ENCODE measurements at regions not wholly inside any gene's neighbourhood (a gene's known extent, or its start where the extent isn't known, plus 50 kb on each side); places are given as distances from the start of the nearest gene placed in this dataset.
"Not testable (repeated sequence)": the region's sequence is repeated elsewhere in the genome, so short reads cannot be mapped to it uniquely, and the experiment has no call there.

DNA sequence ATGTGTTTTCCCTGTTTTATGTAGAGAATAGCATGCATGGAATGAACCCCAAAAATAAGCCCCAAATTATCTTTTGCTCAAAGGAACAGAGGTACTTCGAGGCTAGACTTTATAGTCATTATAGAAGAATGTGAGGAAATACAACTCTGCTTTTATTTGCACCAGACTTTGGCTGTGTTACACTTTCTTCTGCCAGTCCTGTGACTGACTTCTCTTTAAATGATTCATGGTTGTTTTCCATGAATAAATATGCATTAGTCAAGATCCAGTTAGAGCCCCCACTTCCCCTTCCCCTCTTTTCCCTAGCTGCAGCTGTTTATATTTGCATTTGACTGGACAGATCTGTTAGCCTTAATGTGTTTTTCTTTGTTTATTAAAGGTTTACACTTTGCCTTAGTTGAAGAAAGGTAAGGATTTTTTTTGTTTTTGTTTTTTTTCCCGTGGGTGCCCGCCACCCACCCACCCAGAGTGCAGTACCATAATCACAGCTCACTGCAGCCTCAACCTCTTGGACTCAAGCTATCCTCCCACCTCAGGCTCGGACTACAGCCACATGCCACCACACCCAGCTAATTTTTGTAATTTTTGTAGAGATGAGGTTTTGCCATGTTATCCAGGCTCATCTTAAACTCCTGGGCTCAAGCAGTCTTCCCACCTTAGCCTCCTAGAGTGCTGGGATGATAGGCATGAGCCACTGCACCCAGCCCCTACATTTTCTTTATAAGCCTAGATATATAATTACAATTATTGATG, 152.6 kb downstream of the CYB561 start:
- DNase-seq (ENCODE audit: low read depth), result no peak

DNA sequence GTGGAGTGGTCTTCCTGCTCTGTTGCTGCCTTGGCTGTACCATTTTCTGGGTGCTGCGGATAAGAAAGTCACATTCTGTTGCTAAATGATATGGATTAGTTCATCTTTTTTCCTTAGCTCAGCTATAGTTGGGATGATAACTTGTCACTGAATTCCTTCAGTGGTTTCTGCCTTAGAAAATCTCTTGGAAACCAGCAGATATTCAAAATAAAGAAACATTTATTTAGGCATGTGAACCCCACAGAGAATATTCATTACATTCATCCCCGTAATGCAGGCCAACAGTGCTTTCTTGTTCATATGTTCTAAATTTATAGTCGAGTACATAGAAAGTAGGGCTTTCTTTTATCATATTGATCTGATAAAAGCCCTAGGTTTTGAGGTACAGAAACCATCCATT, 151.3 kb downstream of the CYB561 start:
- no peak for DNase-seq (ENCODE audit: low read depth)

DNA sequence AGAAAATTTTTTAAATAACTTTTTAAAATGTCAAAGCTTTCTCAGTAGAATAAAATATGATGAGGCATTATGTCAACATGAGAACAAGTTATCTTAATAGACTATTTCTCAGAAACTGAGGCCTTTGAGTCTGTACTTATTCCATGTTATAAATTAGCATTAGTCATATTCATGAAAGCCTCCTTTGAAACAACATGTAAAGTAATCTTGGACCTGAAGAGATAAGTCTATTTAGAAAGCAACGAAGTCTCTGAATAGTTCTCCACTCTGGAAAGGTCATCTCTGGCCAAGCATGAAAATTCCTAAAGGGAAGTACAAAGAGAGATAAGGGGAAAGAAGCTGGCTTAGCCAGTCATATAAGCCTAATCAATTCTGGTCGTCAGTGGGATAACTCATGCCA, 150.8 kb downstream of the CYB561 start:
- no peak for DNase-seq (ENCODE audit: low read depth)

DNA sequence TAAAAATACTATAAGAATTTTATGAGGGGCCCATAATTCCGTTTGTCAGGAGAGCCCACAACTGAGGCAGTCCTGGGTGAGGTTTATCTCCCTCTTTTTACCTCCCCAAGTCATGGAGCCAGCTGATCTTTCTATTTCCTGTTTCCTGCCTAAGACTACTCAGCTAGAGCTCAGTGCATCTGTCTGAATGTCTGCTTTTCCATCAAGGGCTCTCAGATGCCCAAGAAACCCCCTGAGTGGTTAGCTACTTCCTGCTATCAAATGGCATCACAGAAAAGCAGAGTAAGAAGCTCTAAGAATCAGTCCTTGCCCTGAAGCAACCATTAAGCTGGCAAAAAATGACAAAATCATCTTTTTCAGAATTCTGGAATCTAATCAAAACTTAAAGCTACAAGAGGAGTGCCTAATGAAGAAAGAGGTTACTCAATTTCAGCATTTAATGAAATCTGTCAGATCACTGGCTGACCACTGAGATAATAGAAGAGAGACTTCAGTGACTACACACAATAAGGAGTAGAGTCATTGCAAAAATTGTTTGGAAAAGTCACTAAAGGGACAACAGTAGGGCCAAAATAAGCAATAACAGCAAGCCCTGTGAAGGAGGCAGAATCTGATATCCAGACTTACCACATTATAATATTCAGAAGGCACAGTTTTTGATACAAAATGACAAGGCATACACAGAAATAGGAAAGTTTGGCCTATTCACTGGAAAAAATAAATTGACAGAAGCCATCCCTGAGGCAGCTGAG, 150.1 kb downstream of the CYB561 start:
- no peak for DNase-seq (ENCODE audit: low read depth)

DNA sequence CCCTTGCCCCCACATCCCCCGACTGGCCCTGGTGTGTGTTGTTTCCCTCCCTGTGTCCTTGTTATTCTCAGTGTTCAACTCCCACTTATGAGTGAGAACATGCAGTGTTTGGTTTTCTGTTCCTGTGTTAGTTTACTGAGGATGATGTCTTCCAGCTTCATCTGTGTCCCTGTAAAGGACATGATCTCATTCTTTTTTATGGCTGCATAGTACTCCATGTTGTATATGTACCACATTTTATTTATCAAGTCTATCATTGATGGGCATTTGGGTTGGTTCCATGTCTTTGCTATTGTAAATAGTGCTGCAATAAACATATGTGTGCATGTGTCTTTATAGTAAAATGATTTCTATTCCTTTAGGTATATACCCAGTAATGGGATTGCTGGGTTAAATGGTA, 147.2 kb downstream of the CYB561 start:
- DNase-seq (ENCODE audit: low read depth), result not testable (repeated sequence)

DNA sequence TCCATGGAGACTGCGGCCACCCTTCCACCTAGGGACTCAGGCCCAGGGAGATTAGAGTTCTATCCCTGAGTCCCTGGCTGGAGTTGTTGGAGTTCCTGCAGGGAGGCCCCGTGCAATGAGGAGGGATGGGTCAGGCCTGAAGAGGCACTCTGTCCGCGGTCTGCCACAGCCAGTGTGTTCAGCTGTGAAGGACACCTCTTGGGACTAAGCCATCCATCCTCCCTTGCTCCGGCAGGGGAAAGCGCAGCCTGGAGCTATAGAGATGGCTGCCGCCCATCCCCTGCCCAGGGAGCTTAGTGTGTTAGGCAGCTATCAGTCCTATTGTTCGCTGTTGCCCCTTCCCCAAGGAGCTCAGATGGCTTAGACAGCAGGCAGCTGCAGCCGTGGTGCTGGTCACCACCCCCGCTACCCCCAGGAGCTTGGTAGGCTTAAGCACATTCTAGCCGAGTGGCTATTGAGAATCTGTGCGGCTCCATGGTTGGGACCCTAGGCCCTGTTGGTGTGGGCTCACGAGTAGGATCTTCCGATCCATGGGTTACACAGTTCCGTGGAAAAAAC, 141.3 kb downstream of the CYB561 start:
- DNase-seq (ENCODE audit: low read depth), result no peak

DNA sequence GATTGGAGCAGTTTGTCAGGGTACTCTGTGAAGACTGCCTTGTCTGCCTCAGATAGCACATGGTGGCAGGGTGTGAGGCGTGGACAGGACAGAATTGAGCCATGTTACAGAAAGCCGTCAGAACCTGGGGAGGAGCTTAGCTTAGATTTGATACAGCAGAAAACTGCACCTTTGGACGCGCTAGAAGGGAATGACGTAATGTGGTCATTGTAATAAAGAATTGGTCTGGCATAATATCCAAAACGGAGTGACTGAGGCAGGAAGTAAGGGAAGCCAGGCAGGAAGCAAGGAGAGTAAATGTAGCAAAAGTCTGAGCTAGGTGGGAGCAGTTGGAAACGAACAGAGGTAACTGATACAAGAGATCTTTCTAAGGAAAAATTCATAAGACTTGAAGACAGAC, 140.2 kb downstream of the CYB561 start:
- no peak for DNase-seq (ENCODE audit: low read depth)

DNA sequence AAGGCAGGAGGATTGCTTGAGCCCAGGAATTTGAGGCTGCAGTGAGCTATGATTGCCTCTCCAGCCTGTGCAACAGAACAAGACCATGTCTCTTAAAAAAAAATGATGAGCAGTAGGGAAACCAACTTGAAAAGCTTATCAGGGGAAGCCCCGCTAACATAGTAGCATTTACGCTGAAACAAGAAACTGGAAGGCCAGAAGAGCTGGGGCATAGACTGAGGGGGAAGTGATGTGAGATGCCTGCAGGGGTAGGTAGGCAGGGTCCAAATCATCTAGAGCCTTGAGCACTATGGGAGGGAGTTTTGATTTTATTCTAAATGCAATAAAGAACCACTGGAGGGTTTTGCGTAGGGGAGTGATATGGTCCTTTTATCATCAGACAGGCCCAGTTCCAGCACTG, 139.3 kb downstream of the CYB561 start:
- DNase-seq (ENCODE audit: low read depth), result no peak

DNA sequence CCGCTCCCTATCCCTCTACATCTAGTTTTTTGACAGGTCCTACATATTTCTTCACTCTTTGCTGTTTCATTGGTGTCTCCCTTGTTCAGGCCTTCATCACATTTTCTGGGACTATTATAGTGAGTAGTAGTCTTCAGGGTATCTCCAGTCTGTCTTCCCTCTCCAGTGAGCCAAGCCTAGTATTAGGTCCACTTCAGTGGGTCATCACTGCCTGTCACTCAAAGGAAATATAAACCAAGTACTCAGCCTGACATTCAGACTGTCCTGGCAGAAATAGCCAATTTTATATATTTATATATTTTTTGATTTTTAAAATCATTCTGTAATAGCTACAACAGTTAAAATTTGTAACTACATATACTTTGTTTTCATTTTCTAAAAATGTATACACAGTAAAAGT, 137.8 kb downstream of the CYB561 start:
- no peak for DNase-seq (ENCODE audit: low read depth)

DNA sequence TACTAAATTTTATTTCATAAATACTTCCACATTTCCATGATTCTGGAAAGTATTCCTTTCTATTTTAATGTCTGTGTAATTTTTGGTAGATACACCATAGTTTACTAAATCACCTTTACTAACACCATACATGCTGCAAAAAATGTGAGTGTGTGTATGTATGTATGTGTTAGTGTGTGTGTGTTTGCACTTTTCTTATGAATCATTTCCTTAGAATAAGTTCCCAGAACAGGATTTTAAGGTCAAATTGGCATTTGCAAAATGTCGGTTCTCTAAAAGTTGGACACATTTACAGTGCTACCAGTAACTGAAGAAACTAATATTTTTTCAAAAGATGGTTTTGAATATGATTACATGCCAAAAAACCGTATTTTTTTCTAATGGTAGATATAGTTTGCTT, 137.1 kb downstream of the CYB561 start:
- DNase-seq (ENCODE audit: low read depth), result no peak

DNA sequence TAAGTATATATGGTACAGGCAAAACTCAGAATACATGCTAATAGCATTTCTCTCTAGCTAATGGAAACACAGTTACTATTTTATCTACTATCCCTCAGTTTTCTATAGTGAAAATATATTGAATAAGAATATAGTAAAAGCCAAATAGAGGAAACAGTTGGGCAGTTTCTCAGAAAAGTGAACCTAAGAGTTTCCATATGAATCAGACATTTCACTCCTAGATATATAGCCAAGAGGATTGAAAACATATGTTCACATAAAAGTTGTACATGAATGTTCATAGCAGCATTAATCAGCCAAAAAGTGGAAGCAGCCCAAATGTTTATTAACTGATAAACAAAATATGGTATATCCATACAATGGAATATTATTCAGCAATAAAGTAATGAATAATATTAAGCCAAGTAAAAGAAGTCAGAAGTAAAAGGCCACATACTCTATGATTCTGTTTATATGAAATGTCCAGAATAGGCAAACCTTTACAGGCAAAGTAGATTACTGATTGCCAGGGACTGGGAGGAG, 134.6 kb downstream of the CYB561 start:
- no peak for DNase-seq (ENCODE audit: low read depth)

DNA sequence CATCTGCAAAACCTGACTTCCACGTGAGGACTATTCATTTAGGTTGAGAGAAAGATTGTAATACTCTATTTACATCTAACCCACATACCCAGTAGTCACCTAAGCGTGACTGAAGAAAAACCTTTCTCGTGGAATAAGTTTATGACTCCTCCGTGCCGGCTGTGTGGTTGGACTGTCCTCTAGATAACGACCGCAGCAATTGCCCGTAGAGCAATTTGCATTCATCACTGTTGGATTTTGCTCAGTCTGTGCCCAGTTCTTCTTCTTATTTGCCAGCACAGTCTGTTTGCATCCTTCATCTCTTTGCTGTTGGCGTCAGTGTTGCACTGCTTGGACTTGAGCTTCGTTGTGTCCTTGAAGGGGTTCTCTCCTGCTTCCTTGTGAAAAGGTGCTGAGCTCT, 131.3 kb downstream of the CYB561 start:
- no peak for DNase-seq (ENCODE audit: low read depth)

DNA sequence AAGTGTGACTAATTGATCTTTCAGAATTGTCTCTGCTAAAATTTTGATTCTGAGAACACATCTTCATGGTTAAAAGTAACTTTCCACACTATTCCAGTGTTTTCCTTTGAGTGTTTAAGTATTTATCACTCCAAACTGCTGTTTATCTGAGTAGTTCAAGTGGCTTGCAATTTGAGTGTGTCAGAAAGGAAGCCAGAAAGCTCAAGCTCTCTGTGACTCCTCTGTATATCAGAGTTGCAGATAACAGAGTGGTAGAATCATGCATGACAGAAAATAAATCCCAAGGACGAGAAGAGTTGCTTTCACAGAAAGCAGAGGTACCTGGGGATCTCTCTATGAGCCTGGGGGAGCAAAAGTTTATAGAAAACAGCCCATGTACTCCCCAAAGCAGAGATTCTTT, 130.0 kb downstream of the CYB561 start:
- no peak for DNase-seq (ENCODE audit: low read depth)

DNA sequence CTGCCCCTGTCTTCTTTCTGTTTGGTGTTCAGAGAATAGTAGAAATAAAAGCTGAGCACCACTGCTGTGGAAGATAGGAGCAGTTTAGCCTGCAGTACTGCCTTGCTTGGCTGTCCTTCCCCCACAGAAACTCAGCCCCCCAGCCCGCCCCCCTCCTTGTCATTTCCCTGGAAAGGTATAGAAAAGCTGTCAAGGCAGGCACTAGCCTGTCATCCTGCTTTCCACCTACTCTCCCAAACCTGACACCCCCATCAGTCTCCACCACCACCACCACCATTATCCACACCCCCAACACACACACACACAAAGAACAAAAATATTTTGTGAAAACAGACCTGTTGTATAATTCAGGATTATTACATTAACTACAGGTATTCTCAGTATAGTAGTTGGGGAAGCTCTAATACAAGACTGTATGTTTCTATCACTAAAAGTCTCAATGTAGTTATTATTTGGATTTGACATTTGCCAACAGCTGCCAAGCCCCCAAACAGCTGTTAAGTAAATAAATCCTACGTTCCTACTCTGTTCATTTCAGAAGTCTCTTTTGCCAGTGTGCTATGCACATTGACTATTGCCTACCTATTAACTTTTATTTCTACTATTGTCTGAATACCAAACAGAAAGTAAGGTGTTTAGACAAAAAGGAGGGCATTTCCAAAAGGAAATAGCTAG, 128.8 kb downstream of the CYB561 start:
- no peak for DNase-seq (ENCODE audit: low read depth)

DNA sequence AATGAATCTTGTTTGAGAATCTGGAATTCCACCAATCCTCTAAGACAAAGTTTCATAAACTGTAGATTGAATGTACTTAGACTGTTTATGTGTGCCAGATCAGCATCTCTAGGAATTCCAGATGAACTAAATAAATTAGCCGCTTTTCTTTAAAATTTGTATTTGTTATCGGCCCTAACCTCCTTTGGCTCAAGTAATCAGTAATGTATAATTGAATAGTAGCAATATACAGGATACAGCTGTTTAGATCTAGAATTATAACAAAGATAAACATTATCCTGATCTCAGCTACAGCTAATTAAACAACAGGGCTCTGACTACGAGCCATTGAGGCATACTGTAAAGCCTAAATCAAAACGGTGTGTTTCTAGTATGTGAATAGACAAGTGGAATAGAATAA, 120.3 kb downstream of the CYB561 start:
- no peak for DNase-seq (ENCODE audit: low read depth)

DNA sequence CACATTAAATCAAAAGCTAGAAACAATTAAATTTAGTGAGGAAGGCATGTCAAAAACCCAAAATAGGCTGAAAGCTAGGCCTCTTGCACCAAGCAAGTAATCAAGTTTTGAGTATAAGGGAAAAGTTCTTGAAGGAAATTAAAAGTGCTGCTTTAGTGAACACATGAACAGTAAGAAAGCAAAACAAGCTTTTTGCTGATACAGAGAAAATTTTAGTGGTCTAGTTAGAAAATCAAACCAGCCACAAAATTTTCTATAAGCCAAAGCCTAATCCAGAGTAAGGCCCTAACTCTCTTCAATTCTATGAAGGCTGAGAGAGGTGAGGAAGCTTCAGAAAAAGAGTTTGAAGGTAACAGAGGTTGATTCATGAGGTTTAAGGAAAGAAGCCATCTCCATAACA, 116.2 kb downstream of the CYB561 start:
- DNase-seq (ENCODE audit: low read depth), result no peak

DNA sequence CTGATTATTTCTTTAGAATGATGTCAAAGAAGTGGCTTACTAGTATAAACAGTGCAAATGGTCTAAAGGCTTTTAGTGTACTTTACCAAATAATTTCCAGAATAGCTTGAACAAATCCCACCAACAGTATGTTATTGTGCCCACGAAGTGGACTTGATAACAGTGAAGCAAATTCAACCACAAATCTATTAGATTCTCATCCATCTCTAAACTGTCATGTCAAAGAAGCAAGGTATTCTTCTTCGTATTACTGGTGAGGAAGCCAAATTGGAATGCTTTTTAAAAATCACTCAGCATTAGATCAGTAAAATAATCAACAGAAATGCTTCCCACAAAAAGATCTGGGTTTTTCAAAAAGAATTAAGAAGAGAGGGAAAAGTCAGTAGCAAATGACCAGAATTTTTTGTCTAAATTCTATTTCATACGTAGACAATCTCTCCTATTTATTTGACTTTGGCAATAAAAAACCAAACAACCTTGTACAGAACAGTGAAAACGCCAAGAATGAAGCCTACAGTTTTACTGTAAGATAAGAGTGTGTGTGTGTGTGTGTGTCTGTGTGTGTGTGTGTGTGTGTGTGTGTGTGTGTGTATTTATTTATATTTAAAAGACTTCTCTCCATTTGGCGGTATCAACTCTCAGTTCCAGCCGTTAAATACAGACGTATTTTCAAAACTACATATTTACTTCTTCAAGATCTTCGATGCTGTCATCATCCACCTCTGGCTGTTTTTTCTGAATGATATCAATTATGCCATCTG, 114.6 kb downstream of the CYB561 start:
- DNase-seq (ENCODE audit: low read depth), result no peak

DNA sequence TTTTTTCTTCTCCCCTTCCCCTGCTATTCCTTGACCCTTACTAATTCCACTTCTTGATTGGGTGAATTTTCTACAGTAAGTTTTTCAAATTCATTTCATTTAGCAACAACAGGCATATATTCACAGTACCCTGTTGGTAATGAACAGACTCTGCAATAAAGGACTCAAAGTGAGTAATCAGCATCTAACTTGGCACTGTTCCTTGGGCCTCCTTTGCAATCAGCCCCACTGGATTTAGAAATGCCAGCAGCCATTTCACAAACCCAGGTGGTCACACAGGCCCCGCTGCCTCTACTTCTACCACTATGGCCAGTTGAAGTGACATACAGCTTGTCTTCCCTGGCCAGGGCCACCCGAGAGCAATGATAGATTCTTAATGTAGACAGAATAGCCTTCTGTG, 113.8 kb downstream of the CYB561 start:
- no peak for DNase-seq (ENCODE audit: low read depth)

DNA sequence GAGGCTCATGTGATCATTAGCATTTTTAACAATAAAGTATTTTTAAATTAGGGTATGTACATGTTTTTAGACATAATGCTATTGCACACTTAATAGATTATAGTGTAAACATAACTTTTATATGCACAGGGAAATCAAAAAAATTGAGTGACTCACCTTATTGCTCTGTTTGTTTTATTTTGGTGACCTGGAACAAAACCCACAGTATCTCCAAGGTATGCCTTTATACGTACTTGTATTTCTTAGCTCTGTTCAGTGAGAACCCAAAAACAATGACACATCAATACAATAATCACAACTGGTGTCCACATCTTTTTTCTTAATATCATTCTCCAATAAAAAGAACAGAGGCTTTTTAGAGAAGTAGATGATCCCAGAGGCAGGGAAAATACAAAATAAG, 112.2 kb downstream of the CYB561 start:
- no peak for DNase-seq (ENCODE audit: low read depth)

DNA sequence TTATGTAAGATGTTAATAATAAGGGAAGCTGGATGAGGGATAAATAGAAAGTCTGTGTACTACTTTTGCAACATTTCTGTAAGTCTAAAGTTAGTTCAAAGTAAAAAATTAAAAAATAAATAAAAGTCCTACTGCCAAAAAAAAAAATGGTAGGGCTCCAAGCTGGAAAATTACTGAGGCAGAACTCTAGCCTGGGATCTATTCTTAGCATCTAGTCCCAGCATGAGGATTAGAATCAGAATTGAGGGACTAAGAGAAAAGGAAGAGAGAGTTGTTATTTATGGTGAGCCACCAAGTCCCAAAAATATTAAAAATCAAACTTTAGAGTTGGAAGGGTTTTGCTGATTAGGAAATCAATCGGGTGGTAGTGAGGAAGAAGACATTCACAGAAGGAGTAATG, 110.3 kb downstream of the CYB561 start:
- DNase-seq (ENCODE audit: low read depth), result no peak

DNA sequence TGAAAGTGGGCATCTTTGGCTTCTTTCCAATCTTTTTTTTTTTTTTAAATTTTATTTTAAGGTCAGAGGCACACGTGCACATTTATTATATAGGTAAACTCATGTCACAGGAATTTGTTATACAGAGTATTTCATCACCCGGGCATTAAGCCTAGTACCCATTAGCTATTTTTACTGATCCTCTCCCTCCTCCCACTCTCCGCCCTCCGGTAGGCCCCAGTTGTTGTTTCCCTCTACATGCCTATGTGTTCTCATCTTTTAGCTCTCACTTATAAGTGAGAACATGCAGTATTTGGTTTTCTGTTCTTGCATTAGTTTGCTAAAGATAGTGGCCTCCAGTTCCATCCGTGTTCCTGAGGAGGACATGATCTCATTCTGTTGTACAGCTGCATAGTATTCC, 108.5 kb downstream of the CYB561 start:
- no peak for DNase-seq (ENCODE audit: low read depth)

DNA sequence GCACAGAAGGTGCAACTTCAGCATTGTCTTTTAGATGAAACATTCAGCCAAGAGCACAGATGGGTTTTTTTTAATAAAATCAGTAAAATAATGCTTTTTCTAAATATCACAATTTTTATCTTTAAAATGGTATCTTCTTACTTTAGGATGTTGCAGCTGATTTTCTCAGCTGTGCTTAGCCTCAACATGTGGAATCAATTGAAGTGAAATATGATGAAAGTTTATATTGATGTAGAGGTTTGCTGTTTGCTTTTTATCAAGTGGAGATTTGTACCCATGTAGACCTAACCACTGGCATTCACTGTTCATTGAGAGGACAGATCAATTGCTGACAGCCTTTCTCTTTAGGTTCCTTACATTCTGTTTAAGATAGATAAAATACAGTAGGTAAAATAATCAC, 107.8 kb downstream of the CYB561 start:
- DNase-seq (ENCODE audit: low read depth), result no peak
